GM23338 (cell line): ENCODE measurements at regions not wholly inside any gene's neighbourhood (a gene's known extent, or its start where the extent isn't known, plus 50 kb on each side); places are given as distances from the start of the nearest gene placed in this dataset.

Experiments
- ATAC-seq: fragments of 200-7000 bp; cut with Tn5 transposase; 3 replicates; pipeline ENCODE4 v1.9.1; 2020
- DNase-seq: peaks from one replicate; pipeline ENCODE4 v3.0.0-alpha.2; 2015; ENCODE audit warnings: low spot score
- H2AFZ ChIP-seq: fragments of 200-600 bp; sonication (generic); 2 replicates; pipeline ENCODE4 v1.8.0; 2016; ENCODE audit warnings: antibody characterized with exemption, mild to moderate bottlenecking, moderate library complexity
- H3F3A ChIP-seq: fragments of 200-600 bp; sonication (generic); replicated peaks from 2 replicates; pipeline ENCODE4 v1.8.0; 2017; ENCODE audit warnings: antibody characterized with exemption, mixed run types, low read depth
- H3K27ac ChIP-seq: fragments of 200-600 bp; sonication (generic); 2 replicates; pipeline ENCODE4 v1.6.1; 2016; ENCODE audit warnings: low read depth
- H3K27me3 ChIP-seq: fragments of 200-600 bp; sonication (generic); 2 replicates; pipeline ENCODE4 v1.8.0; 2016; ENCODE audit warnings: mild to moderate bottlenecking, mixed run types, moderate library complexity; ENCODE audit not compliant: insufficient read depth
- H3K36me3 ChIP-seq: fragments of 200-600 bp; sonication (generic); 2 replicates; pipeline ENCODE4 v1.8.0; 2016; ENCODE audit warnings: mild to moderate bottlenecking; ENCODE audit not compliant: insufficient read depth
- H3K4me1 ChIP-seq: fragments of 200-600 bp; sonication (generic); 2 replicates; pipeline ENCODE4 v1.8.0; 2016; ENCODE audit warnings: mild to moderate bottlenecking, moderate library complexity; ENCODE audit not compliant: insufficient read depth
- H3K4me2 ChIP-seq: fragments of 200-600 bp; sonication (generic); 2 replicates; pipeline ENCODE4 v1.7.1; 2017; ENCODE audit warnings: mixed run types
- H3K4me3 ChIP-seq: fragments of 200-600 bp; sonication (generic); 2 replicates; pipeline ENCODE4 v1.6.1; 2016; ENCODE audit warnings: mixed run types
- H3K79me2 ChIP-seq: fragments of 200-600 bp; sonication (generic); replicated peaks from 2 replicates; pipeline ENCODE4 v1.8.0; 2017; ENCODE audit warnings: mild to moderate bottlenecking; ENCODE audit not compliant: insufficient read depth
- H3K9me2 ChIP-seq: fragments of 200-600 bp; sonication (generic); 2 replicates; pipeline ENCODE4 v1.8.0; 2017; ENCODE audit not compliant: insufficient read depth
- H4K20me1 ChIP-seq: fragments of 200-600 bp; sonication (generic); replicated peaks from 2 replicates; pipeline ENCODE4 v1.8.0; 2017; ENCODE audit warnings: mild to moderate bottlenecking; ENCODE audit not compliant: insufficient read depth
- H3K27ac Mint-ChIP-seq: 2 replicates; pipeline ENCODE4 v1.8.0; 2020; ENCODE audit warnings: inconsistent platforms, mild to moderate bottlenecking, moderate library complexity, mixed read lengths
- H3K27me3 Mint-ChIP-seq: 3 replicates; pipeline ENCODE4 v1.8.0; 2022; ENCODE audit warnings: low read depth, mild to moderate bottlenecking, moderate library complexity, mixed read lengths, inconsistent platforms; ENCODE audit not compliant: insufficient read depth, poor library complexity
- H3K36me3 Mint-ChIP-seq: 3 replicates; pipeline ENCODE4 v1.8.0; 2021; ENCODE audit warnings: low read depth, mild to moderate bottlenecking, inconsistent platforms, moderate library complexity, mixed read lengths
- H3K4me1 Mint-ChIP-seq: 3 replicates; pipeline ENCODE4 v1.8.0; 2020; ENCODE audit warnings: mild to moderate bottlenecking, inconsistent platforms, mixed read lengths
- H3K4me3 Mint-ChIP-seq: 3 replicates; pipeline ENCODE4 v1.8.0; 2021; ENCODE audit warnings: moderate library complexity, mild to moderate bottlenecking, inconsistent platforms, mixed read lengths
- H3K9me3 Mint-ChIP-seq: 3 replicates; pipeline ENCODE4 v1.8.0; 2020; ENCODE audit warnings: moderate library complexity, mild to moderate bottlenecking, inconsistent platforms, mixed read lengths
- CREB1 ChIP-seq: fragments of 250-450 bp; sonication (Bioruptor Pico); IDR thresholded peaks from 2 replicates; pipeline ENCODE4 v1.5.0; 2020; ENCODE audit warnings: low read depth, mild to moderate bottlenecking, moderate library complexity
- CTCF ChIP-seq, 2 experiments: fragments of 200-600 bp in 1 of 2; sonication (generic) in 1 of 2; conservative IDR thresholded peaks; 2 replicates each; pipeline versions ENCODE4 v1.5.1 to v1.6.1; 2016 to 2017; ENCODE audit warnings: antibody characterized with exemption in 2 of 2, low read depth in 2 of 2, mild to moderate bottlenecking in 2 of 2, moderate library complexity in 1 of 2
- ETS1 ChIP-seq: IDR thresholded peaks from 2 replicates; pipeline ENCODE4 v1.6.1; 2016; ENCODE audit warnings: antibody characterized with exemption
- EZH2 ChIP-seq: fragments of 200-600 bp; sonication (generic); IDR thresholded peaks from one replicate; pipeline ENCODE4 v1.8.0; 2017; ENCODE audit warnings: antibody characterized with exemption, mild to moderate bottlenecking, low read depth; ENCODE audit not compliant: unreplicated experiment
- EZH2phosphoT487 ChIP-seq: fragments of 200-600 bp; sonication (generic); IDR thresholded peaks from one replicate; pipeline ENCODE4 v1.8.1; 2018; ENCODE audit warnings: antibody characterized with exemption; ENCODE audit not compliant: unreplicated experiment
- JUNB ChIP-seq: IDR thresholded peaks from one replicate; pipeline ENCODE4 v1.6.1; 2016; ENCODE audit warnings: antibody characterized with exemption; ENCODE audit not compliant: unreplicated experiment
- NANOG ChIP-seq: IDR thresholded peaks from 2 replicates; pipeline ENCODE4 v1.6.1; 2016; ENCODE audit warnings: antibody characterized with exemption, borderline replicate concordance
- POLR2AphosphoS5 ChIP-seq: IDR thresholded peaks from 2 replicates; pipeline ENCODE4 v1.6.1; 2016; ENCODE audit warnings: antibody characterized with exemption, low read depth
- REST ChIP-seq: IDR thresholded peaks from one replicate; pipeline ENCODE4 v1.6.1; 2018; ENCODE audit warnings: antibody characterized with exemption; ENCODE audit not compliant: unreplicated experiment
- STAT1 ChIP-seq: IDR thresholded peaks from one replicate; pipeline ENCODE4 v1.6.1; 2016; ENCODE audit warnings: antibody characterized with exemption; ENCODE audit not compliant: unreplicated experiment
- ZNF114 ChIP-seq: fragments of 250-450 bp; sonication (Bioruptor Pico); IDR thresholded peaks from 2 replicates; pipeline ENCODE4 v1.5.0; 2020; ENCODE audit warnings: mild to moderate bottlenecking, moderate library complexity
- ZNF331 ChIP-seq: fragments of 250-450 bp; sonication (Bioruptor Pico); IDR thresholded peaks from 2 replicates; pipeline ENCODE4 v1.5.0; 2020; ENCODE audit warnings: low read depth, mild to moderate bottlenecking, moderate library complexity

GRCh38 chrY:13615301-13615942 lies 88.3 kb upstream of the TMSB4Y start (continued):
- TF ChIP-seq REST (no peak), CREB1 (CRISPR knock-in tag) (no peak), STAT1 (no peak), ZNF114 (CRISPR knock-in tag) (no peak), CTCF (conservative IDR thresholded peaks at IDR 0.05; ENCODE audit: low read depth in 2 of 2) (no peak), ETS1 (no peak), EZH2phosphoT487 (no peak), JUNB (no peak), ZNF331 (CRISPR knock-in tag) (no peak), EZH2 (no peak), POLR2AphosphoS5 (no peak), NANOG (no peak)

GRCh38 chrY:13612916-13613315 lies 90.8 kb upstream of the TMSB4Y start:
- H3K4me3 ChIP-seq = no peak overlapping the region
- H3K27me3 Mint-ChIP-seq = no peaks in the 10 kb centered on the region
- no peak overlapping the region for H3K4me2 ChIP-seq
- no peak overlapping the region for H3K4me3 Mint-ChIP-seq
- ATAC-seq (no peak), DNase-seq (no peak)
- no peaks in the 10 kb centered on the region for H3F3A ChIP-seq
- no peaks in the 10 kb centered on the region for H3K4me1 Mint-ChIP-seq
- no peaks in the 10 kb centered on the region for H3K79me2 ChIP-seq
- TF ChIP-seq JUNB = no peak
- no peak for TF ChIP-seq CTCF (conservative IDR thresholded peaks at IDR 0.05; ENCODE audit: low read depth in 2 of 2)
- TF ChIP-seq ETS1 = no peak
- TF ChIP-seq CREB1 (CRISPR knock-in tag) = no peak
- no peak for TF ChIP-seq NANOG
- H4K20me1 ChIP-seq = no peaks in the 10 kb centered on the region
- no peak overlapping the region for H2AFZ ChIP-seq
- no peak overlapping the region for H3K27ac Mint-ChIP-seq
- H3K36me3 ChIP-seq = no peaks in the 10 kb centered on the region
- no peaks in the 10 kb centered on the region for H3K36me3 Mint-ChIP-seq
- no peaks in the 10 kb centered on the region for H3K27me3 ChIP-seq
- H3K9me2 ChIP-seq = no peaks in the 10 kb centered on the region
- H3K27ac ChIP-seq = no peak overlapping the region
- H3K9me3 Mint-ChIP-seq = peaks cover 3% of the 10 kb centered on the region; the same call in 2 of the 3 replicates
- H3K4me1 ChIP-seq = no peaks in the 10 kb centered on the region
